Adrenal gland (tissue), 5 donors: ENCODE measurements at regions not wholly inside any gene's neighbourhood (a gene's known extent, or its start where the extent isn't known, plus 50 kb on each side); places are given as distances from the start of the nearest gene placed in this dataset.

Experiments used
- CTCF ChIP-seq, 6 experiments: fragments of 450-650 bp in 4 of 6; fragments of 200-600 bp in 2 of 6; sonication (generic) in 1 of 6; IDR thresholded peaks; 1 replicate in 5 of 6; 2 replicates in 1 of 6; pipeline versions ENCODE4 v1.5.1 to v1.8.0; 2016 to 2021; ENCODE audit warnings: antibody characterized with exemption in 6 of 6, mild to moderate bottlenecking in 2 of 6, moderate library complexity in 1 of 6
- POLR2A ChIP-seq, 2 donors: fragments of 450-650 bp; IDR thresholded peaks; one replicate each; pipeline ENCODE4 v1.6.1; 2017; ENCODE audit warnings: antibody characterized with exemption in 2 of 2, mild to moderate bottlenecking in 2 of 2, moderate library complexity in 1 of 2
- donor health status: DM: no; HTN: no; CAD: no.

DNA sequence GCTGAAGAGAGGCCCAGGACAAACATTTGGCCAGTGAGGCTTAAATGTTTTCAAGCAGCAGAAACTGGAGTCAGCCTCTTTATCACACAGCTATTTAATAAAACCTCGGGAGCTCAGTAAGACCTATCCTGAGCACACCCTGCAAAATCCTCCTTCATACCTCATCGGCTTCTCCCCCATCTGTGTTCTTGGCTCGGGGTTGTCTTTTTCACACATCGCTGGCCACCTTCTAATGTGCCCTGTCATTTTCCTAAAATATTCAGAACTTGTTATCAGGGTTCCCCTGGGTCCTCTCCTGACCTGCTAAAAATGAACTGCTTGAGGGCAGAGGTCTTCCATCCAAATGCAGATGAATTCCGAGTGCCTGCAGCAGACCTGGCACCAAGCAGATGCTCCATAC, 310.3 kb upstream of the AKR1E2 start:
- TF ChIP-seq POLR2A (IDR thresholded peaks at IDR 0.05): no peak
- no peak for TF ChIP-seq CTCF (IDR thresholded peaks at IDR 0.05)
